ENCODE measurements at regions not wholly inside any gene's neighbourhood (a gene's known extent, or its start where the extent isn't known, plus 50 kb on each side); places are given as distances from the start of the nearest gene placed in this dataset.

DNA sequence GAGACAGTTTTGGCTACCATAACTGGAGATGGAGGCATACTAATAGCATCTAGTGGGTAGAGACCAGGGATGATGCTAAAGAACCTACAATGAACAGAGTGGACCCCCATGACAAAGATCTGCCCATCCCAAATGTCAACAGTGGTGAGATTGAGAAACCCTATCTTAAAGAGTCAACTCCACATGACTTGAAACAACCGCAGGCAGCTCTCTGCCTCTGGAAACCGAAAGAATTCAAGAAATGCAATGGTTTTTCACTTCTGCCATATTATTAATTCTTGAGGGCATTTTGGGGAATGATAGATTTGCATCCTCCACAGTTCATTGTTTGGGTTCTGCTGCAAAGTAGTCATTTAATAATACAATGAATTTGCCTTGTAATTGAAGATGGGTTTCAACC, 463.4 kb downstream of the MAFB start:
- no peak for DNase-seq (ENCODE audit: low spot score)

- no peak for DNase-seq (ENCODE audit: low spot score)
These were observed 465.2 kb downstream of the MAFB start for GRCh38 chr20:40223810-40224209.

- no peak for DNase-seq (ENCODE audit: low spot score)
These were observed 470.1 kb downstream of the MAFB start for GRCh38 chr20:40218971-40219370.

- no peak for DNase-seq (ENCODE audit: low spot score)
These were observed 470.6 kb downstream of the MAFB start for GRCh38 chr20:40218316-40218969.

DNA sequence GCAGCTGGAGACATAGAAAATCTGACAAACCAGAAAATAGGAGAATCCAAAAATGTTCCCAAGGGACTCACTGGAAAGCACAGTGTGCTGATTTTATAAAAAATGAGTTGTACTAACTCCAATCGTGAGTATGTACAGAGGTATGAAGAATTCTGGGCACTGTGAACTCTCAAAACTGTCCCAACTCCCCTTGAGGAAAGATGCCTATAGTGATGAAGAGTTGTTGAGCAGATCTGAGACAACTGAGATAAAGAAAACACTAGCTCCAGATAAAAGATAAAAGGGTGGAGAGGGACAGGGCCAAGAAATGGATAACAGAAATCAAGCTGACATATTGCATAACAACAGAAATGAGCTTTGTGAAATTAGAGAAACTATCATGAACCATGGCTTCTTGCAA, 481.4 kb downstream of the MAFB start:
- no peak for DNase-seq (ENCODE audit: low spot score)

DNA sequence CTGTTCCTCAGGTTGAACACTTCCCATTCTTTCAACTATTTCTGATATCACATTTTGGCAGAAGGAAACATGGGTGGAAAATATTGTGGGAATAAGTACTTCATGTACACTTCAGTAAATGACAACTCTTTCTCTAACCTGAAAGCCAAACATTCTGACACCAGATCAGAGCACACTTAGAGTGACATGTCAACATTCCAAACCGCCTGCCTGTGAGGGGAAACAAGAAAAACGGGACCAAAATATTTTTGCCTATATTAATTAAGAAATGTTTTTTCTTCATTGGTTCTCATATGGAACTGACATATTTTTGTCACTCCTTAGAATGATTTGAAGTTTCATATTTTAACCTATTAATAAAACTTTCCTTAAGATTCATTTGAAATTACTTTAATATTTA, 483.1 kb downstream of the MAFB start:
- no peak for DNase-seq (ENCODE audit: low spot score)

- DNase-seq (ENCODE audit: low spot score), result no peak
These were observed 486.0 kb downstream of the MAFB start for GRCh38 chr20:40203032-40203431.

DNA sequence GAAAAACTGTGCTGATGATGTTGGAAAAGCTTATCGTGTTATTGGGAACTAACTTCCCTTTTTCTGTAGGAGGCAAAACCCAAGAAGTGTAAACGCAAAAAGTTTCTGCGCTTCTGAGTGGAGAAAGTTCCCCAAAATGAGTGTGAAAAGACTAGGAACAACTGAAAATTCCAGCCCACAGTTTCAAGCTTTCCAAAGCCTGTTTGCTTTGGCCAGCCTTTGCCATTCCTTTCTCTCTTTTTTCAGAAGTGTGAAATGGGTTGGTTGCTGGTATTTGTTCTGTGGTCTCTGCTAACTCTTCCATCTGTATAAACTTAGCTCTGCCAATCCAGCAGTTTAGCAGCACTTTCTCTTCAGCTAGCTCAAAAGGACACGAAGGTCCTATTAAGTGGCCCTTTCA, 491.3 kb downstream of the MAFB start:
- DNase-seq (ENCODE audit: low spot score), result no peak

GRCh38 chr20:40196846-40197436, 492.1 kb downstream of the MAFB start:
- DNase-seq (ENCODE audit: low spot score), result no peak

GRCh38 chr20:40195742-40196141, 493.3 kb downstream of the MAFB start:
- DNase-seq (ENCODE audit: low spot score), result no peak

DNA sequence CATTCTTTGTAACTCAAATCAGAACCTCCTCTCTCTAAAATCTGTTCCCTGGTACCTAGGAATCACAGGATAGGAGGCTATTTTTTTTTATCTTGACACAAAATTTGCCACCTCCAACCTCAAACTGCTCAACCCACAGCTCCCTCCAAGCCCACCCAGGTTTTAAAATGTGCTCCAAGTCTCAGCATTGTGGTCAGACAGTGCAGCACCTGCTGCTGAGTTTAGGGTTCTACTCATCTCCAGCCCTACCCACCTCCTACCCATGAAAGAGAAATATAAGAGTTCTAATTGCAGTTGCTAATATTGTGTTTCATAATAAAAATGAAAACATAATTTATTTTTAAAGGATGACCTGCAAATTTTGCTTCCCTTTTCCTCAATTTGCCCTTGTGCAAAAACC, 496.5 kb downstream of the MAFB start:
- DNase-seq (ENCODE audit: low spot score), result no peak

DNA sequence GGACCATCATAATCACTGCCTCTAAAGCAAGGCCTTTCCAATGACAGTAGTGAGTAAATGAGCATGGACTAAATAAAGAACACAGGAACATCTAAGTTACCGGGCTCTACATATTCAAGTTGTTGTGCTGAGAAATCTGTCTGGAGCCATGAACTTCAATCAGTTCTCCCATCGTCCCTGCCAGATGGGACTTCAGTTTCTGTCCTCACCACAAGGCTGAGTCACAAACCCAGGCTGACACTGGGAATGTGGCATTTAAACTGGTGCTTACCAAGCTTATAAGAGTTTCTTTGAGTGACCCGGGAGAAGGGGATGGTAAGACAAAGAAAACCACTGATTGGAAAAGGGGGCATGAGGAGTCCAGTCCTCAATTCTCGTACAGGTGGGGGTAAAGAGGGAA, 497.0 kb downstream of the MAFB start:
- DNase-seq (ENCODE audit: low spot score), result no peak

DNA sequence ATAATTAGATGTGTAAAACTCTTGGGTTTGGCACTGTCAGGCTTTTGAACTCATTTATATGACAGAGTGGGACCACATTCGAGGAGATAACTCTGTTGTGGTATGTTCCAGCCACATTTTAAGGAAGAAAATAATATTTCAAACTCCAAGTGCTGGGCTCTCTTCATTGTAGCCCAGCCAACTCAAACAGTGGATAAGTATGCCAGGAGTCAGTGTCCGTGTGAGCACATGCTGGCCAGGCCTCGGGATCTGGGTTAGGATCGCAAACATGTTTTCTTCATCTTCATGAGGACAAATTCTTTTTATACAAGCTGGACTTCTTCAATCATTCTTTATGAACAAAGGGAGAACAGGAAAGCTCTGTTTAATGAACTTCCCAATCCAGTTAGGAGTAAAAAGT, 497.5 kb downstream of the MAFB start:
- no peak for DNase-seq (ENCODE audit: low spot score)

DNA sequence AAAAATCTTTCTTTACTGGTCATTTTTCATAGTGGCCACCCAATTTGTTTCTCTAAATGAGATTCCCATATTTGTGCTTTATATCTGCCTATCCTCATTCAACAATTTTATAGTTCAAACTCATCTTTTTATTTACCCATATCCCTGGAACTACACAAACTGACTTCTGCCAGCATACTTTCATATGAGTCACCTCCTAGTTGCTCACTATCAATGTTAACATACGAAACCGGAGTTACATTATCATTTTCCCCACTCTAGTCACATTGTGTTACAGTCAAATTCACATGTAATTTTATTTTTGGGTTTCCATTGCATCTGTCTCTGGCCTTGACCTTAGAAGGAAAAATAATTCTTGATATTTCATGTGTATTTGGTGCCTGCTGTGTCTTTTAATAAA, 499.4 kb downstream of the MAFB start:
- DNase-seq (ENCODE audit: low spot score), result no peak

DNA sequence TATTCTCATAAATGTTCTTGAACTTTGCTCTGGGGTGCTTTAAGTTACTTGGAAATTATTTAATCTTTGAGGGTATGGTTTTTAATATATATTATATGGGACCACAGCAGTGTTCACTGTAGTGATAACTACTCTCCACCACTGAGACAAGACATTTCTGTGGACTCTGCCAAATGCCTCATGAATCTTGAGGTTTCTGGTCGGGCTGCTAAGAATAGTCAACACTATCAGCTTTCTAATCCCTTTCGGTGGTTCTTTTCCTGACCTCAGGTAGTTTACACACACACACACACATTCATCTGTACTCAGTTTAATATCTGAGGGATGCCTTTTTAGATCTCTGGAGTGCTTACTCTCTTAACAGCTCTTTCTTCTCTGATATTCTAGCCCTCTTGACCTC, 500.7 kb downstream of the MAFB start:
- no peak for DNase-seq (ENCODE audit: low spot score)

DNA sequence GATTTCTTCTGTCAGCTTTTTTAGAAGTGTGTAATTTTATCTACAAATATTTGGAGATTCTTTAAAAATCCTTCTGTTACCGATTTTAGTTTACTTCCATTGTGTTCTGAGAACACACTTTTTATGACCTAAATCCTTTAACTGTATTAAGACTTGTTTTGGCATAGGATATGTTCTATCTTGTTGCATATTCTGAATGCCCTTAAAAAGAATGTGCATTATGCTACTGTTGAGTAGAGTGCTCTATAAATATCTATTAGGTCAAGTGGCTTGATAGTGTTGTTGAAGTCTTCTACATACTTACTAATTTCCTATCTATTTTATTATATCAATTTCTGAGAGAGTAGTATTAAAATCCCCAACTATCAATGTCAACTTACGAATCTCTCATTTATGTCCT, 502.2 kb downstream of the MAFB start:
- no peak for DNase-seq (ENCODE audit: low spot score)

GRCh38 chr20:40181676-40182075, 507.4 kb downstream of the MAFB start:
- DNase-seq (ENCODE audit: low spot score), result no peak

DNA sequence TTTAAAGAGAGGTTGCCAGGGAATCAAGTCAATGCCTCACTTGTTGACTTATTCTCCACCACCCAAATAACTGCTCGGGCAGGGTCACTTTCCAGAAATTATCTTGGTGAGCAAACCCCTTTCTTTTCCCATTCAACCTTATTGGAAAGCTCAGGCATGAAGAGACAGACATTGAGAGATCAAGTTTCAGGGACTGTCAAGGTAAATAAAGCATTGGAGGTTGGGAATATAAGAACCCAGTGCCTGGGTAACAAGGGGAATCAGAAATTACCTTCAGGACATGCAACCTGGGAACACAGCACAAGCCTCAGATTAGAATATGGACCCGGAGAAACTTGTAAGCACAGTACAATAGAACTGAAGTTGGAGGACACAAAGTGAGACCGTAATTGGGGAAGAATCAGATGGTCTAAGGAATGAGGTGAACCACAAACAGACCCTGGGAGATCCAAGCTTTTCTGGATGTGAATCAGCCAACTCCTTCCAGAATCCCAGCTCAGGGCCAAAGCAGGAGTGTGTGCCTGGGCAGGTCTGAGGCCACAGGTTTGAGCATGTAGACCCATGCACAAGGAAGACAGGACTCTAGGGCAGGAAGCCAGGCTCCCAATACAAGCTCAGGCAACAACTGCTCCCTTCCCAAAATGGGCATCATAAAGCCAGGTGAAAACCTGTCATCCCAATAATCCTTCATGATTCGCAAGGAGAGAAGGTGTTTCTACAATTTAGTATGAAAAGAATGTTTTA, 512.8 kb downstream of the MAFB start:
- DNase-seq (ENCODE audit: low spot score), result no peak

GRCh38 chr20:40175296-40175695, 513.7 kb downstream of the MAFB start:
- DNase-seq (ENCODE audit: low spot score), result no peak

DNA sequence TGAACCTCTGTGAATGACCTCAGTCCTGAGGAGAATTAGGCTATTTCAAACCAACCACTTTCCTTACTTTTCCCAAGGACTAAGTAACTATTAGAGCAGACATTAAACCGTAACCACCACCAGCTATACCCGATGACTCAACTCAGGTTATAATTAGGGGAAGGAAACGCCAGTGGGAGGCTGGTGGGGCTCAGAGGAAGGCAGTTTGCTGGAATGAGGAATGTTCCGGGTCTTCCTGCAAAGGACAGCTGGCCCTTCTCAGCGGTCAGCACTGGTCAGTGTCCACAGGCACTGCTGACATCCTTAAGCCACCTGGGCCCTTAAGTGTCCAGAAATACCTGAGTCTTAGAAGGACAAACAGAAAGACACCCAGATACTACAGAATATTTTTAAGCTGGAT, 515.2 kb downstream of the MAFB start:
- DNase-seq (ENCODE audit: low spot score), result no peak

DNA sequence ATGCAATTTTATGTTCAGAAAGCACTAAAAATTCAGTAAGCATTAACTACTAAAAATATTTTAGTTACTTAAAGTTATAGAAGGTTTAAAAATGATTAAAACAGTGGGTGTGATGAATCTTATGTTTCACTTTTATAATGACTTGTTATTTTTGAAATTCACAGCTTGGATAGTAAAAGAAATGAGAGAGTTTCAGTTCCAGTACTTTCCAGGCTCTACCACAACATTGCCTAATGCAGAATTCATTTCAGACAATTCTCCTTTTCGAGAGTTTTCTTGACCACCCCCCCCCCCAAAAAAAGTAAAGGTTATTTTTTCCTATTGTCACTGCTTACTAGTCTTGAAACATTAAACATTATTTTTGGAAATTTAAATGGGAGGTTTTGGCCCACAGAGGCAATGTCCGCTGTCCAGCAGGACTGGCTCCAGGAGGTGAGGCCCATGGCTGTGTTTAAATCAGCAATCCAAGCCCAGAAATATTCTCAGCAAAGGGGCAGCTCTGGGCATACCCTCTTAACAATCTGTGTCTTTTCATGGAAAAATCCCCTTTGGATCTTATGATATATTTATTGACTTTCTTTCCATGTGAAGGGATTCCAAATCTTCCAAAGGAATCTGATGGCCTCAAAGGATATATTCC, 519.9 kb downstream of the MAFB start:
- no peak for DNase-seq (ENCODE audit: low spot score)

- no peak for DNase-seq (ENCODE audit: low spot score)
These were observed 527.6 kb downstream of the MAFB start for GRCh38 chr20:40161391-40161790.

DNA sequence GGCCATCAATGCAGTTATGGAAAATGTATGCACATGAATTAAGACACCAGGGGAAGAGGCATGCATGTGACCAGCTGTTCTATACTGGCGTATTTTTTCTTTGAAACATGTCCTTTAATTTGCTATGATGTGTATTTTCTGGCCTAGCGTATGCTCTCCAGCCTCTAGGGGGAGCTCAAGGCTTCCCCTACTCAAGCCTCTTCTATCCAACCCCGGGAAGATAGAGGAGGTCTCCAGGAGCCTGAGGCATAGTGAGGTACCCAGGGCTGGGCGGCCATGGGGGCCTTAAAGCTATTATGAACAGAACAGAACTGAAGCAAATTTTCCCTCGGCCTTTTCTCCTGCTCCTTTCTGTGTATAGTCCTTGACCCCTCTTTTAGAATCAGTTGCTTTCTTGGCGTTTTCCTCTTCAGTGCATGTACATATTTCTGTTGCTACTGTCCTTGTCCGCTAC, 528.9 kb downstream of the MAFB start:
- DNase-seq (ENCODE audit: low spot score), result peak; percentile 34

Data from HuH-7 (cell line).